ENCODE measurements at regions not wholly inside any gene's neighbourhood (a gene's known extent, or its start where the extent isn't known, plus 50 kb on each side); places are given as distances from the start of the nearest gene placed in this dataset.

DNA sequence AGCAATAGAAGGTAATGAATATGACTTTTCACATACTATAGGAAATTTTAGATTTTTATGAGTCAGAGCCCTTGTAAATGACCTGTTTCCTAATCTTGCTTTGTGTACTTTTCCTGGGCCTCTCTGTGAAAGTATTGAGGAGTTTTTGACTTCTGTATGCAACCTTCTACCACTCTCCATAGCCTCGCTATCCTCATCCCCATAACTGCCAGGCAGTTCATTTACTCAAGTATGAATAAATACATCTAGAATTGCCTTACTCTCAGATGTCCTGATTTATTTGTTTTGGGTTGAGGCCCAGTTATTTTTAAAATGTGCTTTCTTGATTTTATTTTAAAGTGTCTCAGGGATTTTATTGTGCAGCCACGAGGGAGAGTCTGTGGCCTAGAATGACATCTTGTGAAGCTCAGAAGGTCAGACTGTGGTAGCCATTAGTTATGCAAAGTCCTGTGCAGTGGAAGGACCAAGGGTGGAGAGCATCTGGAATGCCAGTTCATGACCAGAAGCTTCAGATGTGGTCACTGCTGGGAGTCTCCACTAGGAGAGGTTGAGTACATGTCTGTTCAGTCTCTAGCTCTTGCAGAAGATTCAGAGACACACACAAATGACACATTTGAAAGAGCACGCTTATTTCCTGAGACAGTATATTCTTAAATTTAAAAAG is 346.2 kb upstream of the IMPG1 start:
- TF ChIP-seq CTCF (IDR thresholded peaks at IDR 0.05; ENCODE audit: low read depth, low read length), result no peak
- no peaks in the 10 kb centered on the region for H3K27me3 ChIP-seq

GRCh38 chr6:76416821-76417605 is 344.6 kb upstream of the IMPG1 start:
- Histone ChIP-seq H3K27me3 (no peaks in the 10 kb centered on the region), H3K36me3 (no peaks in the 10 kb centered on the region), H3K9me3 (no peaks in the 10 kb centered on the region), H3K4me3 (ENCODE audit: low read depth, low read length) (no peak overlapping the region), H3K4me1 (no peaks in the 10 kb centered on the region)
- DNase-seq, result no peak
- no peak for TF ChIP-seq CTCF (IDR thresholded peaks at IDR 0.05; ENCODE audit: low read depth, low read length)

More for the DNA sequence above, 346.2 kb upstream of the IMPG1 start:
- Histone ChIP-seq H3K9me3 (no peaks in the 10 kb centered on the region), H3K4me1 (no peaks in the 10 kb centered on the region), H3K36me3 (no peaks in the 10 kb centered on the region), H3K4me3 (ENCODE audit: low read depth, low read length) (no peak overlapping the region)
- no peak for DNase-seq

GRCh38 chr6:76403064-76403463 is 330.6 kb upstream of the IMPG1 start:
- DNase-seq, result no peak
- Histone ChIP-seq H3K4me1 (no peaks in the 10 kb centered on the region), H3K27me3 (no peaks in the 10 kb centered on the region), H3K36me3 (no peaks in the 10 kb centered on the region), H3K4me3 (ENCODE audit: low read depth, low read length) (no peak overlapping the region), H3K9me3 (no peaks in the 10 kb centered on the region)
- TF ChIP-seq CTCF (IDR thresholded peaks at IDR 0.05; ENCODE audit: low read depth, low read length), result no peak

DNA sequence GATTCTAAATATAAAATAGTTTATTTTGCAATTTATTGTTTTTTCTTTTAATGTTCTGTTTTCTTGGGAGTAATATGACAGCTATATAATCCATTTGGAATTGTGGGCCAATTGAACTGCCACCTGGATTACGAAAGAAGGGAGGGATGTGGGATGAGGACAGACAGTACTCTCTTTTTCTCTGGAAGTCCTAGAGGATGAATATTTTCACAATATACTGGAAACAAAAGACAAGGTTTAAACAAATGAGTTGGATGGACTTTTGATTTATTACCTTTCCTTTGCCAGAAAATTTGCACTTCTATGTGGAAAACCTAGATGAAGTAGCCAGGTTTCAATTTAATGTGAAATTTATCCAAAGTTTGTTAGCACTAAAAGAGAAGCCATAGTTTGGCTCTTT is 325.5 kb upstream of the IMPG1 start:
- no peaks in the 10 kb centered on the region for H3K4me1 ChIP-seq
- H3K36me3 ChIP-seq, result no peaks in the 10 kb centered on the region
- DNase-seq, result no peak
- no peak overlapping the region for H3K4me3 ChIP-seq (ENCODE audit: low read depth, low read length)
- no peaks in the 10 kb centered on the region for H3K9me3 ChIP-seq
- no peaks in the 10 kb centered on the region for H3K27me3 ChIP-seq
- no peak for TF ChIP-seq CTCF (IDR thresholded peaks at IDR 0.05; ENCODE audit: low read depth, low read length)

DNA sequence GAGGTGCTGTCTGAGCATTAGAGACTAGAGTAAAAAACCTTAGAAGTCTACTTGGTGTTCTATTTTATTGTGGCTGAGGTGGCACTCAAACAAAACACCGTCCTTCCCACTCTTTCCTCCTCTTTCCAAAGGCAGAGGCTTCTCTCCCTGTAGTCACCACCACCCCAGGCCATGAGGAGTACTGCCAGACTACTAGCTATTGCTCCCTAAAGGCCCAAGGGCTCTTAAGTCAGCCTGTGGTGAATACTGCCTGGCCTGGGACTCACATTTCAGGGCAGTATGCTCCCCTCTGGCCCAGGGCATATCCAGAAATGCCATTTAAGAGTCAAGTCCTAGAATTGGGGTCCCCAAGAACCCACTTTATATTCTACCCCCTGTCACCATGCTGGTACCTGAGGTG is 309.7 kb upstream of the IMPG1 start:
- no peak overlapping the region for H3K4me3 ChIP-seq (ENCODE audit: low read depth, low read length)
- no peak for DNase-seq
- H3K9me3 ChIP-seq, result no peaks in the 10 kb centered on the region
- no peaks in the 10 kb centered on the region for H3K4me1 ChIP-seq
- no peaks in the 10 kb centered on the region for H3K27me3 ChIP-seq
- H3K36me3 ChIP-seq, result no peaks in the 10 kb centered on the region
- TF ChIP-seq CTCF (IDR thresholded peaks at IDR 0.05; ENCODE audit: low read depth, low read length), result no peak

DNA sequence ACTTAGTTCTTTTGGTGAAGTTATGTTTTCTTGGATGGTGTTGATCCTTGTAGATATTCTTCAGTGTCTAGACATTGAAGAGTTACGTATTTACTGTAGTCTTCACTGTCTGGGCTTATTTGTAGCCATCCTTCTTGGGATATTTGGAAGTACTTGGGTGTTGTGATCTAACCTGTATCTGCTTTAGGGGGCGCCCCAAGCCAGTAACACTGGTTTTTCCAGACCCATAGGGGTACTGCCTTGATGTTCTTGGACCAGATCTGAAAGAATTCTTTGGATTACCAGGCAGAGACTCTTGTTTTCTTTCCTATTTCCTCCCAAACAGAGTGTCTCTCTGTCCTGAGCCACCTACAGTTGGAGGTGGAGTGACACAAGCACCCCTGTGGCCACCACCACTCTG is 309.1 kb upstream of the IMPG1 start:
- no peaks in the 10 kb centered on the region for H3K27me3 ChIP-seq
- no peaks in the 10 kb centered on the region for H3K4me1 ChIP-seq
- no peaks in the 10 kb centered on the region for H3K36me3 ChIP-seq
- no peak for DNase-seq
- H3K4me3 ChIP-seq (ENCODE audit: low read depth, low read length), result no peak overlapping the region
- no peaks in the 10 kb centered on the region for H3K9me3 ChIP-seq
- TF ChIP-seq CTCF (IDR thresholded peaks at IDR 0.05; ENCODE audit: low read depth, low read length), result no peak

Data from BE2C (cell line).